HCT116 (cell line): ENCODE measurements at regions not wholly inside any gene's neighbourhood (a gene's known extent, or its start where the extent isn't known, plus 50 kb on each side); places are given as distances from the start of the nearest gene placed in this dataset.

Experiments
- ATAC-seq: fragments of 200-7000 bp; cut with Tn5 transposase; 2 replicates; pipeline ENCODE4 v1.9.1; 2020; ENCODE audit warnings: mild to moderate bottlenecking, moderate library complexity
- BruUV-seq: library from RNA; stranded (reverse); fragments of 400-500 nt; replicated peaks from 2 replicates; lab custom pipeline; 2021; lab: Mats Ljungman, UMichigan
- CTCF ChIA-PET: fragments of 300-600 bp; sonication (Branson Sonifier 250); formaldehyde crosslinking; loops from one replicate; lab custom pipeline; 2021; ENCODE audit warnings: antibody characterized with exemption; lab: Charles Lee
- POLR2A ChIA-PET: fragments of 300-600, 350-600 bp; sonication (Branson Sonifier 250); formaldehyde crosslinking; loops from one replicate; lab custom pipeline; 2021; ENCODE audit warnings: antibody characterized with exemption; lab: Charles Lee
- RAD21 ChIA-PET, 2 experiments: fragments of 300-600 bp; sonication (Branson Sonifier 250); formaldehyde crosslinking; loops; one replicate each; lab custom pipeline; 2023; ENCODE audit warnings: low total read pairs in 2 of 2; ENCODE audit not compliant: uncharacterized antibody in 2 of 2, unreplicated experiment in 2 of 2, low non-redundant PET in 1 of 2; lab: Charles Lee
- DNase-seq: peaks from one replicate; pipeline ENCODE4 v3.0.0-alpha.2; 2010; ENCODE audit warnings: low read depth, low spot score
- H2AFZ ChIP-seq: fragments of 200-600 bp; shearing (Covaris generic), sonication (generic); 2 replicates; pipeline ENCODE4 v1.6.1; 2017; ENCODE audit warnings: low read depth, mixed run types, mixed read lengths, antibody characterized with exemption, low read length; ENCODE audit not compliant: poor library complexity, severe bottlenecking
- H3K27ac ChIP-seq: 2 replicates; pipeline ENCODE4 v1.5.1; 2012; ENCODE audit warnings: low read depth, low read length
- H3K27me3 ChIP-seq: fragments of 200-600 bp; sonication (generic); 2 replicates; pipeline ENCODE4 v1.6.1; 2016; ENCODE audit warnings: mixed run types, low read length, mixed read lengths; ENCODE audit not compliant: insufficient read depth
- H3K36me3 ChIP-seq, 2 experiments: fragments of 200-500 bp in 1 of 2; fragments of 200-600 bp in 1 of 2; sonication (Bioruptor generic) in 1 of 2; sonication (generic) in 1 of 2; 2 replicates each; pipeline versions ENCODE4 v1.5.1 to v1.6.1; 2014 to 2016; ENCODE audit warnings: low read length in 2 of 2, inconsistent platforms in 1 of 2, mixed read lengths in 1 of 2, mixed run types in 1 of 2; ENCODE audit not compliant: insufficient read depth in 2 of 2, control insufficient read depth in 1 of 2
- H3K4me1 ChIP-seq, 2 experiments: fragments of 200-600 bp in 1 of 2; sonication (generic) in 1 of 2; 2 replicates each; pipeline versions ENCODE4 v1.5.1 to v1.6.1; 2012 to 2017; ENCODE audit warnings: low read length in 2 of 2, inconsistent platforms in 1 of 2, mild to moderate bottlenecking in 1 of 2, mixed read lengths in 1 of 2, mixed run types in 1 of 2, moderate library complexity in 1 of 2; ENCODE audit not compliant: insufficient read depth in 2 of 2, control insufficient read depth in 1 of 2
- H3K4me2 ChIP-seq: fragments of 200-600 bp; sonication (generic); 2 replicates; pipeline ENCODE4 v1.6.1; 2017; ENCODE audit warnings: mixed run types, low read length, mixed read lengths
- H3K4me3 ChIP-seq, 2 experiments: fragments of 200-600 bp in 1 of 2; sonication (generic) in 1 of 2; replicated peaks in 1 of 2; 2 replicates each; pipeline ENCODE4 v1.5.1; 2011 to 2016; ENCODE audit warnings: low read length in 2 of 2, control low read depth in 1 of 2, low read depth in 1 of 2, mild to moderate bottlenecking in 1 of 2, mixed read lengths in 1 of 2, mixed run types in 1 of 2
- H3K79me2 ChIP-seq: fragments of 200-600 bp; sonication (generic); 2 replicates; pipeline ENCODE4 v1.6.1; 2017; ENCODE audit warnings: mild to moderate bottlenecking, mixed run types, low read length, moderate library complexity, mixed read lengths; ENCODE audit not compliant: insufficient read depth
- H3K9ac ChIP-seq: fragments of 200-600 bp; sonication (generic); 2 replicates; pipeline ENCODE4 v1.6.1; 2016; ENCODE audit warnings: low read length, mixed read lengths
- H3K9me2 ChIP-seq: fragments of 200-600 bp; sonication (generic), shearing (Covaris generic); 2 replicates; pipeline ENCODE4 v1.6.1; 2017; ENCODE audit warnings: mixed run types, mild to moderate bottlenecking, moderate library complexity; ENCODE audit not compliant: insufficient read depth
- H3K9me3 ChIP-seq, 2 experiments: fragments of 200-500 bp in 1 of 2; fragments of 200-600 bp in 1 of 2; sonication (Bioruptor generic) in 1 of 2; sonication (generic) in 1 of 2; 2 replicates each; pipeline ENCODE4 v1.6.1; 2014 to 2017; ENCODE audit warnings: low read length in 2 of 2, mixed read lengths in 2 of 2, inconsistent platforms in 1 of 2, low read depth in 1 of 2, mild to moderate bottlenecking in 1 of 2, mixed run types in 1 of 2, moderate library complexity in 1 of 2; ENCODE audit not compliant: control insufficient read depth in 1 of 2, insufficient read depth in 1 of 2
- H4K20me1 ChIP-seq: fragments of 200-600 bp; sonication (generic), shearing (Covaris generic); 2 replicates; pipeline ENCODE4 v1.6.1; 2017; ENCODE audit warnings: mixed run types, mild to moderate bottlenecking, moderate library complexity; ENCODE audit not compliant: insufficient read depth
- CBX3 ChIP-seq: IDR thresholded peaks from 2 replicates; pipeline ENCODE4 v1.6.1; 2012; ENCODE audit warnings: low read depth
- CEBPB ChIP-seq: IDR thresholded peaks from 2 replicates; pipeline ENCODE4 v1.6.1; 2012; ENCODE audit warnings: low read depth
- EGR1 ChIP-seq: IDR thresholded peaks from 2 replicates; pipeline ENCODE4 v1.6.1; 2012; ENCODE audit warnings: low read depth
- ELF1 ChIP-seq: IDR thresholded peaks from 2 replicates; pipeline ENCODE4 v1.6.1; 2012; ENCODE audit warnings: low read depth, borderline replicate concordance
- EZH2phosphoT487 ChIP-seq: fragments of 200-600 bp; IDR thresholded peaks from 2 replicates; pipeline ENCODE4 v1.6.1; 2018; ENCODE audit warnings: antibody characterized with exemption, borderline replicate concordance
- FOSL1 ChIP-seq: IDR thresholded peaks from 2 replicates; pipeline ENCODE4 v1.6.1; 2012; ENCODE audit warnings: low read depth
- POLR2A ChIP-seq: IDR thresholded peaks from 2 replicates; pipeline ENCODE4 v1.7.0; 2011; ENCODE audit warnings: borderline replicate concordance; ENCODE audit not compliant: insufficient read depth, insufficient read length; ENCODE audit errors: extremely low read depth
- POLR2AphosphoS5 ChIP-seq: IDR thresholded peaks from 2 replicates; pipeline ENCODE4 v1.6.1; 2011; ENCODE audit warnings: mild to moderate bottlenecking, low read depth, low read length, moderate library complexity
- SIN3A ChIP-seq: IDR thresholded peaks from 2 replicates; pipeline ENCODE4 v1.6.1; 2012; ENCODE audit warnings: low read depth
- SP1 ChIP-seq: IDR thresholded peaks from 2 replicates; pipeline ENCODE4 v1.6.1; 2012; ENCODE audit warnings: low read depth
- SRF ChIP-seq: IDR thresholded peaks from 2 replicates; pipeline ENCODE4 v1.6.1; 2012; ENCODE audit warnings: low read depth
- TCF7L2 ChIP-seq: IDR thresholded peaks from 2 replicates; pipeline ENCODE4 v1.7.0; 2011; ENCODE audit warnings: borderline replicate concordance, inconsistent platforms; ENCODE audit not compliant: insufficient read depth, insufficient read length; ENCODE audit errors: extremely low read depth
- YY1 ChIP-seq: IDR thresholded peaks from 2 replicates; pipeline ENCODE4 v1.6.1; 2011; ENCODE audit warnings: low read length, low read depth, moderate library complexity, mild to moderate bottlenecking; ENCODE audit not compliant: insufficient replicate concordance; ENCODE audit errors: extremely low read depth
- ZFX ChIP-seq: fragments of 450-650 bp; IDR thresholded peaks from 2 replicates; pipeline ENCODE4 v1.6.1; 2017
- ZNF274 ChIP-seq: fragments of 200-500 bp; sonication (Bioruptor generic); IDR thresholded peaks from 2 replicates; pipeline ENCODE4 v1.6.1; 2014; ENCODE audit warnings: mild to moderate bottlenecking, low read depth, low read length, inconsistent platforms
- intact Hi-C: fragments of 100-400 bp; cut with micrococcal nuclease; formaldehyde crosslinking; loops from 2 replicates; pipeline ENCODE4 v1.10.0; 2022
- TF ChIP-seq, protein P1 (sequence below): IDR thresholded peaks from 2 replicates; pipeline ENCODE4 v1.6.1; 2012
- TF ChIP-seq, protein P2 (sequence below), 3 experiments: fragments of 200-600 bp in 1 of 3; sonication (generic) in 1 of 3; IDR thresholded peaks in 2 of 3; conservative IDR thresholded peaks in 1 of 3; 2 replicates each; pipeline ENCODE4 v1.5.1; 2012 to 2017; ENCODE audit warnings: low read depth in 2 of 3, low read length in 2 of 3, antibody characterized with exemption in 1 of 3, borderline replicate concordance in 1 of 3, control low read depth in 1 of 3, mild to moderate bottlenecking in 1 of 3, mixed read lengths in 1 of 3, mixed run types in 1 of 3, moderate library complexity in 1 of 3; ENCODE audit not compliant: insufficient read depth in 1 of 3

DNA sequence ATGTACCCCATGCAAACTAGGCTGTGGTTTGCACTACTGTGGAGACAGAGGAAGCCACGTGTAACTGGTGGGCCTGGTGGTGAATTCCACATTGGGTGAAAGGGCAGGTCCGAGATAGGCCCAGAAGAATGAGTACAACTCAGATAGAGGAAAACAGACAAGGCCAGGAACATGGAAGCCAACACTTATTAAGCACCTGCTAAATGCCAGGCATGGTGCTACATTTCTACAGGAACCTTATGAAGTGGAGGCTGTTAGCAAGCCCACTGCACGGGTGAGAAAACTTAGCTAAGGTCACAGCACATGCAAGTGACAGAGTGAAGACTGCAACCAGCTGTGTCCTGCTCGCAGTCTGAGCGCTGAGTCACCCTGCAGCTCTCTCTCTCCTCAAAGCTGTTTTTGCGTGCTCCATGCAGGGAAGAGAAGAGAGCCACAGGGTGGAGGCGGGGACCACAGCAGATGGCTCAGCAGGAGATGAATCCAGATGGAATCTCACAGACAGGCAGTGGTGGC lies 65.5 kb upstream of the SPTLC1 start:
- Histone ChIP-seq H3K4me1 (peaks cover 0 to 4% of the 10 kb centered on the region in 2 experiments; a peak in 1 of 4 replicates), H4K20me1 (no peaks in the 10 kb centered on the region), H3K9ac (no peak overlapping the region), H3K27me3 (no peaks in the 10 kb centered on the region), H3K9me3 (no peaks in the 10 kb centered on the region; a peak in 1 of 4 replicates), H3K36me3 (no peaks in the 10 kb centered on the region), H3K9me2 (0 out of 2 replicates have a peak, but pooled peaks cover 3% of the 10 kb centered on the region), H3K79me2 (no peaks in the 10 kb centered on the region), H3K4me3 (no peak overlapping the region), H3K4me2 (no peak overlapping the region), H3K27ac (no peak overlapping the region), H2AFZ (no peak overlapping the region)
- ChIA-PET CTCF (no interaction called here), RAD21 (no interaction called here), POLR2A (no interaction called here)
- intact Hi-C loops = no loop called here
- TF ChIP-seq CBX3 (no peak), EGR1 (no peak), POLR2AphosphoS5 (no peak), SP1 (no peak), POLR2A (no peak), ZNF274 (no peak), ZFX (no peak), TCF7L2 (no peak), FOSL1 (no peak)
- no TSS peak for BruUV-seq
- no peak for DNase-seq
- no peak for ATAC-seq

DNA sequence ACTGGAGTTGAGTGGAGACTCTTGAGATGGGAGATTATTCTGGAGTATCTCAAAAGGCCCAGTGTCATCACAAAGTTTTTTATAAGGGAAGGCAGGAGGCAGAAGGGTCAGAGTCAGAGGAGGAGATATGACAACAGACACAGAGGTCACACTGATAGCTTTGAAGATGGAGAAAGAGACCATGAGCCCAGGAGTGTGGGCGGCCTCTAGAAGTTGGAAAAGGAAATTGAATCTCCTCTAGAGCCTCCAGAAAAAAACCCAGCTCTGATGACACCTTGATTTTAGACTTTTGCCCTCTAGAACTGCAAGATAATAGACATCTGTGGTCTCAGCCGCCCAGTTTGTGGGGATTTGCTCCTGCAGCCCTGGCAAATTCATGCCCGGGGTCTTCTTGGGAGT lies 64.8 kb upstream of the SPTLC1 start:
- Histone ChIP-seq H3K4me1 (peaks cover 0 to 4% of the 10 kb centered on the region in 2 experiments; a peak in 1 of 4 replicates), H3K9me3 (no peaks in the 10 kb centered on the region; a peak in 1 of 4 replicates), H3K4me2 (no peak overlapping the region), H3K9me2 (no peaks in the 10 kb centered on the region), H3K27ac (no peak overlapping the region), H3K9ac (no peak overlapping the region), H3K79me2 (no peaks in the 10 kb centered on the region), H2AFZ (no peak overlapping the region), H3K4me3 (no peak overlapping the region), H4K20me1 (no peaks in the 10 kb centered on the region), H3K36me3 (no peaks in the 10 kb centered on the region), H3K27me3 (no peaks in the 10 kb centered on the region)
- ATAC-seq = no peak
- BruUV-seq = no TSS peak
- ChIA-PET POLR2A (no interaction called here), CTCF (no interaction called here), RAD21 (no interaction called here)
- no peak for DNase-seq
- intact Hi-C loops = no loop called here
- TF ChIP-seq SIN3A = no peak
- TF ChIP-seq SRF = no peak
- TF ChIP-seq YY1 = no peak
- TF ChIP-seq EGR1 = no peak
- no peak for TF ChIP-seq POLR2A
- no peak for TF ChIP-seq EZH2phosphoT487
- TF ChIP-seq CEBPB = no peak
- TF ChIP-seq ELF1 = no peak
- no peak for TF ChIP-seq TCF7L2
- no peak for TF ChIP-seq ZNF274
- TF ChIP-seq, protein P1, sequence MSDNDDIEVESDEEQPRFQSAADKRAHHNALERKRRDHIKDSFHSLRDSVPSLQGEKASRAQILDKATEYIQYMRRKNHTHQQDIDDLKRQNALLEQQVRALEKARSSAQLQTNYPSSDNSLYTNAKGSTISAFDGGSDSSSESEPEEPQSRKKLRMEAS = no peak
- TF ChIP-seq, protein P2, sequence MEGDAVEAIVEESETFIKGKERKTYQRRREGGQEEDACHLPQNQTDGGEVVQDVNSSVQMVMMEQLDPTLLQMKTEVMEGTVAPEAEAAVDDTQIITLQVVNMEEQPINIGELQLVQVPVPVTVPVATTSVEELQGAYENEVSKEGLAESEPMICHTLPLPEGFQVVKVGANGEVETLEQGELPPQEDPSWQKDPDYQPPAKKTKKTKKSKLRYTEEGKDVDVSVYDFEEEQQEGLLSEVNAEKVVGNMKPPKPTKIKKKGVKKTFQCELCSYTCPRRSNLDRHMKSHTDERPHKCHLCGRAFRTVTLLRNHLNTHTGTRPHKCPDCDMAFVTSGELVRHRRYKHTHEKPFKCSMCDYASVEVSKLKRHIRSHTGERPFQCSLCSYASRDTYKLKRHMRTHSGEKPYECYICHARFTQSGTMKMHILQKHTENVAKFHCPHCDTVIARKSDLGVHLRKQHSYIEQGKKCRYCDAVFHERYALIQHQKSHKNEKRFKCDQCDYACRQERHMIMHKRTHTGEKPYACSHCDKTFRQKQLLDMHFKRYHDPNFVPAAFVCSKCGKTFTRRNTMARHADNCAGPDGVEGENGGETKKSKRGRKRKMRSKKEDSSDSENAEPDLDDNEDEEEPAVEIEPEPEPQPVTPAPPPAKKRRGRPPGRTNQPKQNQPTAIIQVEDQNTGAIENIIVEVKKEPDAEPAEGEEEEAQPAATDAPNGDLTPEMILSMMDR (IDR thresholded peaks at IDR 0.05 in 2 of 3, conservative IDR thresholded peaks at IDR 0.05 in 1 of 3; ENCODE audit: borderline replicate concordance in 1 of 3, insufficient read depth in 1 of 3, low read depth in 2 of 3, low read length in 2 of 3) = no peak
- TF ChIP-seq FOSL1 = no peak
- no peak for TF ChIP-seq SP1
